ENCODE measurements at regions not wholly inside any gene's neighbourhood (a gene's known extent, or its start where the extent isn't known, plus 50 kb on each side); places are given as distances from the start of the nearest gene placed in this dataset.

DNA sequence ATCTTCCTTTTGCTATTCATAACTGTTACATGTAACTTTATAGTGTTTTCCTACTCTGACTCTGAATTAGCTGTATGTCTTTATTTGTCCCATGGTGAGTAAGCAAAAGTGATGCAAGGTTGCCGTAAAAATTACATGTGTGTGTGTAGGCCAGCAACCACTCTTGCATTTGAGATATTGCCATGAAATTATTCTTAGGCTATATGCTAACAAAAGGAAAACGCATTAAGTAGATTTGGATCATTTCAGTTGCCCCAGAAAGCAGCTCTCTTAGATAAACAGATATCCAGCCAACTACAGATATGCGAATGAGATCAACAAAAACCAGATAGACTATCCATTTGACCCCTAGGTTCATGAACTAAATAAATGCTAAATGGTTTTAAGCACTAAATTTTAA lies 73.6 kb downstream of the CYLC2 start:
- DNase-seq (ENCODE audit: low read depth, low spot score) = no peak
- ChIA-PET CTCF (no interaction called here), POLR2A (no interaction called here)
- no TSS peak for BruUV-seq (replicated peaks)
- in situ Hi-C loops (cut with HindIII; ENCODE audit: low pct_unique_long_range_greater_than_20kb, low sequenced_read_pairs) (no loop called here), intact Hi-C loops (cut with micrococcal nuclease; ENCODE audit: unreplicated experiment) (no loop called here)
- no peaks in the 10 kb centered on the region for H3K9me3 ChIP-seq (ENCODE audit: control insufficient read depth, insufficient read depth, low read depth, low read length)
- no peak overlapping the region for H3K27ac ChIP-seq (ENCODE audit: low read length)
- TF ChIP-seq POLR2AphosphoS5 (IDR thresholded peaks at IDR 0.05; ENCODE audit: low read depth, low read length) (no peak), TCF7L2 (IDR thresholded peaks at IDR 0.05; ENCODE audit: low read depth, low read length) (no peak), SIN3A (IDR thresholded peaks at IDR 0.05; ENCODE audit: borderline replicate concordance, insufficient read depth, low read depth, low read length) (no peak)
- TF ChIP-seq, protein P1, sequence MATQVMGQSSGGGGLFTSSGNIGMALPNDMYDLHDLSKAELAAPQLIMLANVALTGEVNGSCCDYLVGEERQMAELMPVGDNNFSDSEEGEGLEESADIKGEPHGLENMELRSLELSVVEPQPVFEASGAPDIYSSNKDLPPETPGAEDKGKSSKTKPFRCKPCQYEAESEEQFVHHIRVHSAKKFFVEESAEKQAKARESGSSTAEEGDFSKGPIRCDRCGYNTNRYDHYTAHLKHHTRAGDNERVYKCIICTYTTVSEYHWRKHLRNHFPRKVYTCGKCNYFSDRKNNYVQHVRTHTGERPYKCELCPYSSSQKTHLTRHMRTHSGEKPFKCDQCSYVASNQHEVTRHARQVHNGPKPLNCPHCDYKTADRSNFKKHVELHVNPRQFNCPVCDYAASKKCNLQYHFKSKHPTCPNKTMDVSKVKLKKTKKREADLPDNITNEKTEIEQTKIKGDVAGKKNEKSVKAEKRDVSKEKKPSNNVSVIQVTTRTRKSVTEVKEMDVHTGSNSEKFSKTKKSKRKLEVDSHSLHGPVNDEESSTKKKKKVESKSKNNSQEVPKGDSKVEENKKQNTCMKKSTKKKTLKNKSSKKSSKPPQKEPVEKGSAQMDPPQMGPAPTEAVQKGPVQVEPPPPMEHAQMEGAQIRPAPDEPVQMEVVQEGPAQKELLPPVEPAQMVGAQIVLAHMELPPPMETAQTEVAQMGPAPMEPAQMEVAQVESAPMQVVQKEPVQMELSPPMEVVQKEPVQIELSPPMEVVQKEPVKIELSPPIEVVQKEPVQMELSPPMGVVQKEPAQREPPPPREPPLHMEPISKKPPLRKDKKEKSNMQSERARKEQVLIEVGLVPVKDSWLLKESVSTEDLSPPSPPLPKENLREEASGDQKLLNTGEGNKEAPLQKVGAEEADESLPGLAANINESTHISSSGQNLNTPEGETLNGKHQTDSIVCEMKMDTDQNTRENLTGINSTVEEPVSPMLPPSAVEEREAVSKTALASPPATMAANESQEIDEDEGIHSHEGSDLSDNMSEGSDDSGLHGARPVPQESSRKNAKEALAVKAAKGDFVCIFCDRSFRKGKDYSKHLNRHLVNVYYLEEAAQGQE (IDR thresholded peaks at IDR 0.05; ENCODE audit: insufficient read depth in 1 of 2, low read depth in 2 of 2, low read length in 1 of 2) = no peak
- TF ChIP-seq, protein P2, sequence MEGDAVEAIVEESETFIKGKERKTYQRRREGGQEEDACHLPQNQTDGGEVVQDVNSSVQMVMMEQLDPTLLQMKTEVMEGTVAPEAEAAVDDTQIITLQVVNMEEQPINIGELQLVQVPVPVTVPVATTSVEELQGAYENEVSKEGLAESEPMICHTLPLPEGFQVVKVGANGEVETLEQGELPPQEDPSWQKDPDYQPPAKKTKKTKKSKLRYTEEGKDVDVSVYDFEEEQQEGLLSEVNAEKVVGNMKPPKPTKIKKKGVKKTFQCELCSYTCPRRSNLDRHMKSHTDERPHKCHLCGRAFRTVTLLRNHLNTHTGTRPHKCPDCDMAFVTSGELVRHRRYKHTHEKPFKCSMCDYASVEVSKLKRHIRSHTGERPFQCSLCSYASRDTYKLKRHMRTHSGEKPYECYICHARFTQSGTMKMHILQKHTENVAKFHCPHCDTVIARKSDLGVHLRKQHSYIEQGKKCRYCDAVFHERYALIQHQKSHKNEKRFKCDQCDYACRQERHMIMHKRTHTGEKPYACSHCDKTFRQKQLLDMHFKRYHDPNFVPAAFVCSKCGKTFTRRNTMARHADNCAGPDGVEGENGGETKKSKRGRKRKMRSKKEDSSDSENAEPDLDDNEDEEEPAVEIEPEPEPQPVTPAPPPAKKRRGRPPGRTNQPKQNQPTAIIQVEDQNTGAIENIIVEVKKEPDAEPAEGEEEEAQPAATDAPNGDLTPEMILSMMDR (IDR thresholded peaks at IDR 0.05) = no peak
- no peaks in the 10 kb centered on the region for H3K27me3 ChIP-seq (ENCODE audit: control insufficient read depth, insufficient read depth, low read length)
- no peaks in the 10 kb centered on the region for H3K4me1 ChIP-seq (ENCODE audit: control insufficient read depth, insufficient read depth, low read length)
- H3K4me3 ChIP-seq (ENCODE audit: low read depth in 2 of 2, low read length in 2 of 2) = no peak overlapping the region
- no peaks in the 10 kb centered on the region for H3K36me3 ChIP-seq (ENCODE audit: control insufficient read depth, insufficient read depth, low read length)
- ATAC-seq = no peak

DNA sequence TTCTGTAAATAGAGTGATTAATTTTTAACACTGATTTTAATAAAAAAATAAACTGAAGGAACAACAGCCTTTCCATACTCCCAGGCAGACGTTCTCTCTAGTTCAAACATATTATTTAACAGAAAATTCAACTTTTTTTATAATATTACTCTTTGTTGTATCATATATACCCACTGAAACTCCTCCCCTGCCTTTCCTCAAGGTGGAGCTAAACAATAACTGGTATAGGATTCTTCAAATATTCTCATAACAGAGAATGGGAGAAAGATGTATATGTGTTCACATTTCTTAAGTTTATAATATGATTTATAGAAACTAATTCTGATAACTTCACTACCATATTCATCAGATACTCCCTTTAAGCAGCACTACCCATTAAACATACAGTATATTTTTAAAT lies 83.4 kb downstream of the CYLC2 start:
- DNase-seq (ENCODE audit: low read depth, low spot score) (no peak), ATAC-seq (no peak)
- no peaks in the 10 kb centered on the region for H3K4me1 ChIP-seq (ENCODE audit: control insufficient read depth, insufficient read depth, low read length)
- no peaks in the 10 kb centered on the region for H3K36me3 ChIP-seq (ENCODE audit: control insufficient read depth, insufficient read depth, low read length)
- BruUV-seq (replicated peaks) = no TSS peak
- in situ Hi-C loops (cut with HindIII; ENCODE audit: low pct_unique_long_range_greater_than_20kb, low sequenced_read_pairs) (no loop called here), intact Hi-C loops (cut with micrococcal nuclease; ENCODE audit: unreplicated experiment) (no loop called here)
- CTCF ChIA-PET = no interaction called here
- H3K27me3 ChIP-seq (ENCODE audit: control insufficient read depth, insufficient read depth, low read length) = no peaks in the 10 kb centered on the region
- no peaks in the 10 kb centered on the region for H3K9me3 ChIP-seq (ENCODE audit: control insufficient read depth, insufficient read depth, low read depth, low read length)
- TF ChIP-seq SIN3A (IDR thresholded peaks at IDR 0.05; ENCODE audit: borderline replicate concordance, insufficient read depth, low read depth, low read length) (no peak), TCF7L2 (IDR thresholded peaks at IDR 0.05; ENCODE audit: low read depth, low read length) (no peak), POLR2AphosphoS5 (IDR thresholded peaks at IDR 0.05; ENCODE audit: low read depth, low read length) (no peak)
- TF ChIP-seq, protein P1 (IDR thresholded peaks at IDR 0.05; ENCODE audit: insufficient read depth in 1 of 2, low read depth in 2 of 2, low read length in 1 of 2) = no peak
- TF ChIP-seq, protein P2 (IDR thresholded peaks at IDR 0.05) = no peak
- H3K27ac ChIP-seq (ENCODE audit: low read length) = no peak overlapping the region
- no peak overlapping the region for H3K4me3 ChIP-seq (ENCODE audit: low read depth in 2 of 2, low read length in 2 of 2)
- POLR2A ChIA-PET = no interaction called here
